ENCODE measurements at regions not wholly inside any gene's neighbourhood (a gene's known extent, or its start where the extent isn't known, plus 50 kb on each side); places are given as distances from the start of the nearest gene placed in this dataset.

- TF ChIP-seq, protein P1, sequence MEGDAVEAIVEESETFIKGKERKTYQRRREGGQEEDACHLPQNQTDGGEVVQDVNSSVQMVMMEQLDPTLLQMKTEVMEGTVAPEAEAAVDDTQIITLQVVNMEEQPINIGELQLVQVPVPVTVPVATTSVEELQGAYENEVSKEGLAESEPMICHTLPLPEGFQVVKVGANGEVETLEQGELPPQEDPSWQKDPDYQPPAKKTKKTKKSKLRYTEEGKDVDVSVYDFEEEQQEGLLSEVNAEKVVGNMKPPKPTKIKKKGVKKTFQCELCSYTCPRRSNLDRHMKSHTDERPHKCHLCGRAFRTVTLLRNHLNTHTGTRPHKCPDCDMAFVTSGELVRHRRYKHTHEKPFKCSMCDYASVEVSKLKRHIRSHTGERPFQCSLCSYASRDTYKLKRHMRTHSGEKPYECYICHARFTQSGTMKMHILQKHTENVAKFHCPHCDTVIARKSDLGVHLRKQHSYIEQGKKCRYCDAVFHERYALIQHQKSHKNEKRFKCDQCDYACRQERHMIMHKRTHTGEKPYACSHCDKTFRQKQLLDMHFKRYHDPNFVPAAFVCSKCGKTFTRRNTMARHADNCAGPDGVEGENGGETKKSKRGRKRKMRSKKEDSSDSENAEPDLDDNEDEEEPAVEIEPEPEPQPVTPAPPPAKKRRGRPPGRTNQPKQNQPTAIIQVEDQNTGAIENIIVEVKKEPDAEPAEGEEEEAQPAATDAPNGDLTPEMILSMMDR (IDR thresholded peaks at IDR 0.05) = no peak
- TF ChIP-seq ZFX (IDR thresholded peaks at IDR 0.05; ENCODE audit: borderline replicate concordance) = no peak
Measured at GRCh38 chr20:17882065-17882833, 86.3 kb downstream of the SNX5 start.

Measured in 22Rv1 (cell line).